ENCODE measurements at regions not wholly inside any gene's neighbourhood (a gene's known extent, or its start where the extent isn't known, plus 50 kb on each side); places are given as distances from the start of the nearest gene placed in this dataset.
"Not testable (repeated sequence)": the region's sequence is repeated elsewhere in the genome, so short reads cannot be mapped to it uniquely, and the experiment has no call there.

- FAIRE-seq (no peak), DNase-seq (ENCODE audit: low spot score) (no peak)
Measured at GRCh38 chr7:9036080-9036479, 602.7 kb downstream of the NXPH1 start.

- DNase-seq (ENCODE audit: low spot score) (no peak), FAIRE-seq (no peak)
Measured at GRCh38 chr7:9071160-9071762, 637.9 kb downstream of the NXPH1 start.

GRCh38 chr7:9075774-9076173 is 642.4 kb downstream of the NXPH1 start:
- not testable (repeated sequence) for DNase-seq (ENCODE audit: low spot score); FAIRE-seq

GRCh38 chr7:9082203-9082602 is 648.8 kb downstream of the NXPH1 start:
- no peak for FAIRE-seq
- DNase-seq (ENCODE audit: low spot score), result no peak

- no peak for DNase-seq (ENCODE audit: low spot score)
- FAIRE-seq, result no peak
Measured at GRCh38 chr7:9083837-9084236, 650.4 kb downstream of the NXPH1 start.

- no peak for FAIRE-seq
- no peak for DNase-seq (ENCODE audit: low spot score)
Measured at GRCh38 chr7:9091282-9091681, 657.9 kb downstream of the NXPH1 start.

- DNase-seq (ENCODE audit: low spot score), result peak; percentile 17
- no peak for FAIRE-seq
Measured at GRCh38 chr7:9097565-9098060, 664.2 kb downstream of the NXPH1 start.

- no peak for FAIRE-seq
Measured at GRCh38 chr7:9100289-9100688, 666.9 kb downstream of the NXPH1 start.

GRCh38 chr7:9102846-9103245 is 669.4 kb downstream of the NXPH1 start:
- DNase-seq (ENCODE audit: low spot score) (no peak), FAIRE-seq (no peak)

More at GRCh38 chr7:9100289-9100688, 666.9 kb downstream of the NXPH1 start:
- no peak for DNase-seq (ENCODE audit: low spot score)

- FAIRE-seq (no peak), DNase-seq (ENCODE audit: low spot score) (no peak)
Measured at GRCh38 chr7:9106747-9107146, 673.3 kb downstream of the NXPH1 start.

- FAIRE-seq (no peak), DNase-seq (ENCODE audit: low spot score) (no peak)
Measured at GRCh38 chr7:9120331-9120730, 686.9 kb downstream of the NXPH1 start.

GRCh38 chr7:9124320-9124719 is 690.9 kb downstream of the NXPH1 start:
- FAIRE-seq (no peak), DNase-seq (ENCODE audit: low spot score) (no peak)

GRCh38 chr7:9125246-9125645 is 691.8 kb downstream of the NXPH1 start:
- DNase-seq (ENCODE audit: low spot score) (no peak), FAIRE-seq (no peak)

- DNase-seq (ENCODE audit: low spot score) (no peak), FAIRE-seq (no peak)
Measured at GRCh38 chr7:9127901-9128300, 694.5 kb downstream of the NXPH1 start.

- no peak for DNase-seq (ENCODE audit: low spot score)
- no peak for FAIRE-seq
Measured at GRCh38 chr7:9148687-9149086, 715.3 kb downstream of the NXPH1 start.

GRCh38 chr7:9149499-9150082 is 716.2 kb downstream of the NXPH1 start:
- FAIRE-seq, result no peak
- DNase-seq (ENCODE audit: low spot score), result peak; percentile 9

GRCh38 chr7:9163691-9164090 is 730.3 kb downstream of the NXPH1 start:
- not testable (repeated sequence) for DNase-seq (ENCODE audit: low spot score); FAIRE-seq

GRCh38 chr7:9175871-9176270 is 742.5 kb downstream of the NXPH1 start:
- FAIRE-seq, result no peak
- DNase-seq (ENCODE audit: low spot score), result no peak

- no peak for FAIRE-seq
- DNase-seq (ENCODE audit: low spot score), result no peak
Measured at GRCh38 chr7:9181356-9181755, 747.9 kb downstream of the NXPH1 start.

- no peak for FAIRE-seq
Measured at GRCh38 chr7:9186730-9187129, 753.3 kb downstream of the NXPH1 start.

GRCh38 chr7:9189703-9190102 is 756.3 kb downstream of the NXPH1 start:
- no peak for DNase-seq (ENCODE audit: low spot score)
- no peak for FAIRE-seq

More at GRCh38 chr7:9186730-9187129, 753.3 kb downstream of the NXPH1 start:
- no peak for DNase-seq (ENCODE audit: low spot score)

GRCh38 chr7:9192969-9193368 is 759.6 kb downstream of the NXPH1 start:
- DNase-seq (ENCODE audit: low spot score) (peak; percentile 6), FAIRE-seq (no peak)

GRCh38 chr7:9200626-9201025 is 767.2 kb downstream of the NXPH1 start:
- FAIRE-seq (no peak), DNase-seq (ENCODE audit: low spot score) (no peak)

All from urothelium cell line (cell line).